NCI-H187 treated with DMSO at 0.1 percent for 48 hours (cell line): ENCODE measurements at regions not wholly inside any gene's neighbourhood (a gene's known extent, or its start where the extent isn't known, plus 50 kb on each side); places are given as distances from the start of the nearest gene placed in this dataset.
A peak's percentile ranks its signal among the peaks of the same experiment; 100 is the strongest.

ENCODE experiments used
- DNase-seq: peaks from one replicate; lab custom pipeline; 2025; lab: John Stamatoyannopoulos, UW

- peak; percentile 18 for DNase-seq
Measured at GRCh38 chr5:9681706-9682105, 51.6 kb upstream of the TAS2R1 start.
